ENCODE measurements at regions not wholly inside any gene's neighbourhood (a gene's known extent, or its start where the extent isn't known, plus 50 kb on each side); places are given as distances from the start of the nearest gene placed in this dataset.

DNA sequence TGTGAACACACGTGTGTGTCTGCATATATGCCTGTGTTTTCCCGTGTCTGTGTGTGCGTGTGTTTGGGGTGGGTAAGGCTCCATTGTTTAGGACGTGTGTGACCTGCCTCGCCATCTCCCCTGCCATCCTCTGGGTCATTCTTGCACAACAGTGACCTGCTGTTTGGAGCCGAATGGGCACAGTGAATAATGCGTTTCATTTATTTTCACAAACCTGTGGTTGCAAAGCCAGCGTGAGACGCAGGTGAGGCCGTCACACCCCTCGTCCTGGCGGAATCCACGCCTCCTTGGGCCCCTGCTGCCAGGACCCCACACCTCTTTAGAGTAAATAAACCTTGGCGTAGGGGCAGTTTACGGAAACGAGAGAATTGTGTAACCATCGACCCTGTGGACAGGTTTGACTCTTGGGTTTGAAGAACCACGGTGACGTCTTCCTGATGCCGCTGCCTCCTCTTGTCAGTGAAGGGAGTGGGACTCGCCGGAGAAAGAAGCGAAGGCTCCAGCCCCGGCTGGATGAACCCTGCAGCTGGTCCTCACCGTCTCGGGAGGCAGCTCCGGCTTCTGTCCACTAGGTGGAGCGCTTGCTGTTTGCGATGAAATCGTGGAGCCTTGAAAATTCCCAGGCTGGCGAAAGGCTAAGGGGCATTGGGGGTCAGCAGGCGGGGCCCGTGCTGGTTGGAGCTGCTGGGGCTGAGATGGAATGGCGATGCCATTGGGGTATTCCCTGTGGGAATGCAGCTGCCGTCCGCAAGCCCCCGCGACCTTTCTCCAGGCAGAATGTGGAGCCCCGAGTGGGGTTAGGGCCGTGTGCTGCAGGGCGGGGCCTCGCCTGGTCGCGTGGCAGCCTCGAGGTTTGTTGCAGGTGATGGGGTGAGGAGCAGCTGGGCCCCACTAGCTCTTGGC is 81.1 kb downstream of the RTP5 start (continued):
- TF ChIP-seq SMC3 (IDR thresholded peaks at IDR 0.05; ENCODE audit: borderline replicate concordance, low read length) (peak; percentile 85), YBX1 (IDR thresholded peaks at IDR 0.05) (no peak), SREBF1 (IDR thresholded peaks at IDR 0.05; ENCODE audit: low read length) (no peak), SUZ12 (IDR thresholded peaks at IDR 0.05; ENCODE audit: unreplicated experiment) (no peak)
- TF ChIP-seq, protein P1, sequence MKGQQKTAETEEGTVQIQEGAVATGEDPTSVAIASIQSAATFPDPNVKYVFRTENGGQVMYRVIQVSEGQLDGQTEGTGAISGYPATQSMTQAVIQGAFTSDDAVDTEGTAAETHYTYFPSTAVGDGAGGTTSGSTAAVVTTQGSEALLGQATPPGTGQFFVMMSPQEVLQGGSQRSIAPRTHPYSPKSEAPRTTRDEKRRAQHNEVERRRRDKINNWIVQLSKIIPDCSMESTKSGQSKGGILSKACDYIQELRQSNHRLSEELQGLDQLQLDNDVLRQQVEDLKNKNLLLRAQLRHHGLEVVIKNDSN (IDR thresholded peaks at IDR 0.05; ENCODE audit: borderline replicate concordance, extremely low read length, insufficient read depth, low read depth, low read length), result no peak

DNA sequence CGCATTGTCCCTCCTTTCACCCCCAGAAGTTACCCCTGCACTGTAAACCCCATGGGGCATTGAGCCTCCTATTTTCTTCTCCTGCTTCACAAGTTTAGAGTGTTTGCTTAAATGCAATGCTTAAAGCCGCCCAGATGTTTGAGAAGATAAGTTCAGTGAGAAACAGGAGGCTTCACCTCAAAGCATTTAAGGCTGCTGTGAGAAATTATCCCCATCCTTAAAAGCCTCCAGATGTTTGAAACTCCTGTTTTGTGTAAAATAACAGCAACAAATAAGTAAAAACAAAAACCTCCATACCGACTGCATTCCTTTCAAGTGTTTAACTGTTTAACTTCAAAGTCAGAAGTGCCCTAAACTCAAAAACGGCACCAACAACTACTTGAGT is 81.8 kb downstream of the RTP5 start:
- Histone ChIP-seq H3K4me1 (ENCODE audit: control insufficient read depth, insufficient read depth, low read length) (no peaks in the 10 kb centered on the region), H4K20me1 (ENCODE audit: control insufficient read depth, insufficient read depth) (no peaks in the 10 kb centered on the region), H3K4me3 (no peak overlapping the region), H3K9ac (ENCODE audit: control insufficient read depth, insufficient read depth, low read length) (no peak overlapping the region), H3K79me2 (ENCODE audit: control insufficient read depth, insufficient read depth, low read length) (no peaks in the 10 kb centered on the region), H3K27ac (ENCODE audit: control insufficient read depth, insufficient read depth) (no peak overlapping the region), H3K27me3 (replicated peaks in 1 of 2; ENCODE audit: control insufficient read depth in 2 of 2, insufficient read depth in 2 of 2, low read length in 1 of 2) (no peaks in the 10 kb centered on the region), H3K9me3 (replicated peaks; ENCODE audit: control insufficient read depth, insufficient read depth, low read length) (no peaks in the 10 kb centered on the region; the same call in 2 of the 3 replicates), H2AFZ (ENCODE audit: control insufficient read depth, low read depth, low read length) (no peak overlapping the region), H3K4me2 (ENCODE audit: control insufficient read depth, insufficient read depth) (no peak overlapping the region), H3K36me3 (ENCODE audit: control insufficient read depth in 2 of 2, insufficient read depth in 2 of 2, low read length in 1 of 2) (no peaks in the 10 kb centered on the region)
- CTCF ChIA-PET, result interaction anchor here (0.6 to 1.8 kb wide), 17 partner anchors 10 to 205 kb away, joined by 3 to 24 read pairs (median 5); no protein-coding TSS in a partner anchor
- SMC1A ChIA-PET (ENCODE audit: uncharacterized antibody, unreplicated experiment), result interaction anchor here (0.9 to 1.2 kb wide), 4 partner anchors 9 to 144 kb away, joined by 3 to 4 read pairs (median 3); no protein-coding TSS in a partner anchor
- intact Hi-C loops (cut with micrococcal nuclease; ENCODE audit: unreplicated experiment) (no loop called here), in situ Hi-C loops (cut with MboI) (no loop called here)
- FAIRE-seq (no peak), DNase-seq (ENCODE audit: low read depth, low spot score) (no peak), ATAC-seq (no peak)
- WGBS (ENCODE audit: insufficient coverage, insufficient replicate concordance, low lambda C conversion rate, missing lambda C conversion rate), result 38% methylated on average over 4 of the region's 4 CpGs
- TF ChIP-seq, protein P2, sequence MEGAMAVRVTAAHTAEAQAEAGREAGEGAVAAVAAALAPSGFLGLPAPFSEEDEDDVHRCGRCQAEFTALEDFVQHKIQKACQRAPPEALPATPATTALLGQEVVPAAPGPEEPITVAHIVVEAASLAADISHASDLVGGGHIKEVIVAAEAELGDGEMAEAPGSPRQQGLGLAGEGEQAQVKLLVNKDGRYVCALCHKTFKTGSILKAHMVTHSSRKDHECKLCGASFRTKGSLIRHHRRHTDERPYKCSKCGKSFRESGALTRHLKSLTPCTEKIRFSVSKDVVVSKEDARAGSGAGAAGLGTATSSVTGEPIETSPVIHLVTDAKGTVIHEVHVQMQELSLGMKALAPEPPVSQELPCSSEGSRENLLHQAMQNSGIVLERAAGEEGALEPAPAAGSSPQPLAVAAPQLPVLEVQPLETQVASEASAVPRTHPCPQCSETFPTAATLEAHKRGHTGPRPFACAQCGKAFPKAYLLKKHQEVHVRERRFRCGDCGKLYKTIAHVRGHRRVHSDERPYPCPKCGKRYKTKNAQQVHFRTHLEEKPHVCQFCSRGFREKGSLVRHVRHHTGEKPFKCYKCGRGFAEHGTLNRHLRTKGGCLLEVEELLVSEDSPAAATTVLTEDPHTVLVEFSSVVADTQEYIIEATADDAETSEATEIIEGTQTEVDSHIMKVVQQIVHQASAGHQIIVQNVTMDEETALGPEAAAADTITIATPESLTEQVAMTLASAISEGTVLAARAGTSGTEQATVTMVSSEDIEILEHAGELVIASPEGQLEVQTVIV (IDR thresholded peaks at IDR 0.05; ENCODE audit: borderline replicate concordance, partially characterized antibody), result no peak
- TF ChIP-seq YBX1 (IDR thresholded peaks at IDR 0.05) (no peak), TCF3 (IDR thresholded peaks at IDR 0.05; ENCODE audit: borderline replicate concordance, insufficient read depth, low read depth, low read length) (no peak), STAT1 (conservative IDR thresholded peaks at IDR 0.05) (no peak), ZNF384 (IDR thresholded peaks at IDR 0.05; ENCODE audit: borderline replicate concordance, low read depth, low read length) (no peak), SIN3A (IDR thresholded peaks at IDR 0.05; ENCODE audit: low read depth, low read length) (no peak), NRF1 (conservative IDR thresholded peaks at IDR 0.05; ENCODE audit: low read depth, low read length) (no peak)
- TF ChIP-seq, protein P3, sequence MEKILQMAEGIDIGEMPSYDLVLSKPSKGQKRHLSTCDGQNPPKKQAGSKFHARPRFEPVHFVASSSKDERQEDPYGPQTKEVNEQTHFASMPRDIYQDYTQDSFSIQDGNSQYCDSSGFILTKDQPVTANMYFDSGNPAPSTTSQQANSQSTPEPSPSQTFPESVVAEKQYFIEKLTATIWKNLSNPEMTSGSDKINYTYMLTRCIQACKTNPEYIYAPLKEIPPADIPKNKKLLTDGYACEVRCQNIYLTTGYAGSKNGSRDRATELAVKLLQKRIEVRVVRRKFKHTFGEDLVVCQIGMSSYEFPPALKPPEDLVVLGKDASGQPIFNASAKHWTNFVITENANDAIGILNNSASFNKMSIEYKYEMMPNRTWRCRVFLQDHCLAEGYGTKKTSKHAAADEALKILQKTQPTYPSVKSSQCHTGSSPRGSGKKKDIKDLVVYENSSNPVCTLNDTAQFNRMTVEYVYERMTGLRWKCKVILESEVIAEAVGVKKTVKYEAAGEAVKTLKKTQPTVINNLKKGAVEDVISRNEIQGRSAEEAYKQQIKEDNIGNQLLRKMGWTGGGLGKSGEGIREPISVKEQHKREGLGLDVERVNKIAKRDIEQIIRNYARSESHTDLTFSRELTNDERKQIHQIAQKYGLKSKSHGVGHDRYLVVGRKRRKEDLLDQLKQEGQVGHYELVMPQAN (conservative IDR thresholded peaks at IDR 0.05), result no peak
- TF ChIP-seq, protein P4, sequence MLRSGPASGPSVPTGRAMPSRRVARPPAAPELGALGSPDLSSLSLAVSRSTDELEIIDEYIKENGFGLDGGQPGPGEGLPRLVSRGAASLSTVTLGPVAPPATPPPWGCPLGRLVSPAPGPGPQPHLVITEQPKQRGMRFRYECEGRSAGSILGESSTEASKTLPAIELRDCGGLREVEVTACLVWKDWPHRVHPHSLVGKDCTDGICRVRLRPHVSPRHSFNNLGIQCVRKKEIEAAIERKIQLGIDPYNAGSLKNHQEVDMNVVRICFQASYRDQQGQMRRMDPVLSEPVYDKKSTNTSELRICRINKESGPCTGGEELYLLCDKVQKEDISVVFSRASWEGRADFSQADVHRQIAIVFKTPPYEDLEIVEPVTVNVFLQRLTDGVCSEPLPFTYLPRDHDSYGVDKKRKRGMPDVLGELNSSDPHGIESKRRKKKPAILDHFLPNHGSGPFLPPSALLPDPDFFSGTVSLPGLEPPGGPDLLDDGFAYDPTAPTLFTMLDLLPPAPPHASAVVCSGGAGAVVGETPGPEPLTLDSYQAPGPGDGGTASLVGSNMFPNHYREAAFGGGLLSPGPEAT (IDR thresholded peaks at IDR 0.05; ENCODE audit: low read depth), result no peak
- POLR2A ChIA-PET, result no interaction called here
- RAD21 ChIA-PET (ENCODE audit: unreplicated experiment), result interaction anchor here (1.0 to 1.5 kb wide), 5 partner anchors 69 to 140 kb away, joined by 4 to 9 read pairs (median 5); no protein-coding TSS in a partner anchor
- no TSS peak for BruUV-seq (replicated peaks)
